CD4-positive, alpha-beta T cell treated with Interleukin-4 for 1 hour (primary cell): ENCODE measurements at regions not wholly inside any gene's neighbourhood (a gene's known extent, or its start where the extent isn't known, plus 50 kb on each side); places are given as distances from the start of the nearest gene placed in this dataset.

Source experiments
- DNase-seq, 2 donors: peaks; one replicate each; pipeline ENCODE4 v3.0.0-alpha.2; 2020 to 2022

GRCh38 chr16:62568926-62569325, 532.7 kb upstream of the CDH8 start:
- DNase-seq: no peak

- no peak for DNase-seq
Measured at GRCh38 chr16:62565706-62566105, 529.5 kb upstream of the CDH8 start.

GRCh38 chr16:62564291-62564690, 528.1 kb upstream of the CDH8 start:
- no peak for DNase-seq

GRCh38 chr16:62562121-62562520, 525.9 kb upstream of the CDH8 start:
- DNase-seq: no peak

- no peak for DNase-seq
Measured at GRCh38 chr16:62549875-62550274, 513.6 kb upstream of the CDH8 start.

GRCh38 chr16:62548095-62548494, 511.9 kb upstream of the CDH8 start:
- no peak for DNase-seq

- no peak for DNase-seq
Measured at GRCh38 chr16:62546701-62547100, 510.5 kb upstream of the CDH8 start.

- no peak for DNase-seq
Measured at GRCh38 chr16:62545039-62545438, 508.8 kb upstream of the CDH8 start.

- no peak for DNase-seq
Measured at GRCh38 chr16:62543516-62543915, 507.3 kb upstream of the CDH8 start.

GRCh38 chr16:62539657-62540056, 503.4 kb upstream of the CDH8 start:
- no peak for DNase-seq

GRCh38 chr16:62530426-62530825, 494.2 kb upstream of the CDH8 start:
- DNase-seq: no peak

GRCh38 chr16:62516001-62516400, 479.8 kb upstream of the CDH8 start:
- DNase-seq: no peak

GRCh38 chr16:62503073-62503472, 466.8 kb upstream of the CDH8 start:
- no peak for DNase-seq

- no peak for DNase-seq
Measured at GRCh38 chr16:62478903-62479458, 442.7 kb upstream of the CDH8 start.

GRCh38 chr16:62477796-62478195, 441.6 kb upstream of the CDH8 start:
- DNase-seq: no peak

- no peak for DNase-seq
Measured at GRCh38 chr16:62475573-62475972, 439.3 kb upstream of the CDH8 start.

- DNase-seq: no peak
Measured at GRCh38 chr16:62462971-62463370, 426.7 kb upstream of the CDH8 start.

GRCh38 chr16:62450291-62450690, 414.1 kb upstream of the CDH8 start:
- DNase-seq: no peak

GRCh38 chr16:62445909-62446308, 409.7 kb upstream of the CDH8 start:
- no peak for DNase-seq

- DNase-seq: no peak
Measured at GRCh38 chr16:62424206-62424605, 388.0 kb upstream of the CDH8 start.

- no peak for DNase-seq
Measured at GRCh38 chr16:62408760-62409159, 372.5 kb upstream of the CDH8 start.

GRCh38 chr16:62406387-62406786, 370.1 kb upstream of the CDH8 start:
- DNase-seq: no peak

- DNase-seq: no peak
Measured at GRCh38 chr16:62404842-62405611, 368.8 kb upstream of the CDH8 start.

- no peak for DNase-seq
Measured at GRCh38 chr16:62392698-62393097, 356.5 kb upstream of the CDH8 start.

GRCh38 chr16:62391940-62392339, 355.7 kb upstream of the CDH8 start:
- DNase-seq: no peak
